NCI-H226 (cell line): ENCODE measurements at regions not wholly inside any gene's neighbourhood (a gene's known extent, or its start where the extent isn't known, plus 50 kb on each side); places are given as distances from the start of the nearest gene placed in this dataset.

ENCODE experiments used
- DNase-seq: peaks from one replicate; pipeline ENCODE4 v3.0.0-alpha.2; 2015

- no peak for DNase-seq
These were observed 440.1 kb downstream of the NUF2 start for GRCh38 chr1:163761898-163762297.

- DNase-seq: no peak
These were observed 444.6 kb downstream of the NUF2 start for GRCh38 chr1:163766257-163766918.

DNA sequence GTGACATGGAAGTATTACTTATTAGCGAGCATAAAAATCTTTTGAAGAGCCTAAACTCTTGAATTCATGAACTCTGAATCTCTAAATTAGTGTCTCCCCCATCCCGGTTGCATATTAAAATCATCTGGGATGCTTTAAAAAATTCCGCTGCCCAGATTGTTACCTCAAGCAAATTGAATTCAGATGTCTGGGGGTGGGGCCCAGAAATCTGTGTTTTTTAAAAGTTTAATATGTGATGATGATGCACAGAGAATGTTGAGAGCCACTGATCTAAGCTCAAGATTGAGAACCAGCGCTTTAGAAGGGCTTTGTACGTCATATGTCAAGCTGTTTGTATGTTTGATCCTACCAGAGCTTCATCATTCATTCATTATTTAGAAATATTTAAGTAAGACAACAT lies 446.8 kb downstream of the NUF2 start:
- DNase-seq: no peak

DNA sequence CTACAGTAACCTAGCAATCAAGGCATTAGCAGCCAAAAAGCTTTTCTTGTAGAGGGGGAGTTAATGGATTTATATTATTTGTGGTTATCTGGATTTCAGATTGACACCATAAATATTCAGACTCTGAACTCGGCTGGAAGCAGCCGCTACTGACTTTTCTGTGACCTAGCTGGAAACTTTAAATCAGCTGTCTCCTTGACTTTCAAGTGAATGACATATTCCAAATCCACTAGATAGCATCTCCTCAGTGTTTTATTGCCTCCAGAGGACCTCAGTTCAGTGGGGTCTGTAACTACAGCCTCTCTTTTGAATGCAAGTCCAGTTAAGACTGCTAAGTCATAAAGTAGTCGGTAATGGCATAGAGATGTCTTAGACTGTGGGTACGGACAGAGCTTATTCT lies 448.5 kb downstream of the NUF2 start:
- DNase-seq: no peak

GRCh38 chr1:163771637-163772036 lies 449.9 kb downstream of the NUF2 start:
- DNase-seq: no peak

GRCh38 chr1:163772246-163772645 lies 450.5 kb downstream of the NUF2 start:
- DNase-seq: no peak

- DNase-seq: no peak
These were observed 451.6 kb downstream of the NUF2 start for GRCh38 chr1:163773396-163773795.

GRCh38 chr1:163774401-163774945 lies 452.7 kb downstream of the NUF2 start:
- no peak for DNase-seq

GRCh38 chr1:163774978-163775620 lies 453.3 kb downstream of the NUF2 start:
- DNase-seq: no peak

- no peak for DNase-seq
These were observed 455.5 kb downstream of the NUF2 start for GRCh38 chr1:163777205-163777604.

DNA sequence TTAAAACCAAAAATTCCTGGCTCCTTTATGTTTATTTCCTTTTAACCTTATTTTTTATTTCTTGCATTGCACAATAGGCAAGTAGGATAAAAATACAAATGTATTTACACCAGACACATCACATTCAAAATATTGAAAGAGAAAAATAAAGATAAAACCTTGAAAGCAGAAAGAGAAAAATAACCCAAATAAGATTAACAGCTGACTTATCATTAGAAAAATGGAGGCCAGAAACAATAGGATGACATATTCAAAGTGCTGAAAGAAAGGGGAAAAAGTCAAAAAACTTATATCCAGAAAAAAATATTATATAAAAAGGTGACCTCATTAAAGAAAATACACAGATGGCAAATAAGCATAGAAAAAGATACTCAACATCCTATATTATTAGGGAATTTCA lies 459.4 kb downstream of the NUF2 start:
- no peak for DNase-seq

- DNase-seq: no peak
These were observed 464.2 kb downstream of the NUF2 start for GRCh38 chr1:163785868-163786405.

DNA sequence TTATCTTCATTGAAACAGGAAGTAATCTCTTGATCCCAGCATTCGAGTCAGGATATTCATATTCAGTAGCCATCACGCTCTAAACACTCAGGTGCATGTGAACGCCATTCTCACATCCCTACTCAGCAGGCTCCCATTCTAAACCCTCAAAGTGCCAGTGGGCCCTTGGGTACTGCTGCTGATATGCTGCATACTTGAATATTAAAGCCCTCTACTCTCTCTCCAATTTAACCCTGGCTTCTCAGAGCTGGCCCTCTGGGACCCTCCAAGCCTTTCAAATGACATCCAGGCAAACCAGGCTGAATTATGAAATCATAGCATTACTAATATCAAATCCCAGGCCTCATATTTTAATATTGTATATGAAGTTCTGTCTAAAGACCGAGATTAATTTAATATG lies 468.2 kb downstream of the NUF2 start:
- DNase-seq: no peak

DNA sequence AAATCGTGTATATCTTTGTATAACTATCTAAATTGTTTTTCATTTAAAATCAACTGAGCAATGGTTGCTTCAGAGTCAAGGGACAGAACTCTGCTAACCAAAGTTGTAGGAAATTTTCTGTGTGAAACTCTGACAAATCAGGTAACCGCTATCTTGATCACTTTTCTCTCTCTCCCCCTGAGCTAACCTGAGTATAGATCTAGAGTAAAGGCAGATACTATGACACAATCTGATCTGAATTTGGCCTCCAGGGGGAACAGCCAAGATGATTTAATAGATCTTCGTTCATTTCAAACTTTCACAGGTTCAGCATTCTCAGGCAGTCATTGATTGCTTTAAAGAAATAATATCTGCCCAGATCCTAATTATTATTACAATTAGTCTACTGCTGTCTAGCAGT lies 472.8 kb downstream of the NUF2 start:
- no peak for DNase-seq

DNA sequence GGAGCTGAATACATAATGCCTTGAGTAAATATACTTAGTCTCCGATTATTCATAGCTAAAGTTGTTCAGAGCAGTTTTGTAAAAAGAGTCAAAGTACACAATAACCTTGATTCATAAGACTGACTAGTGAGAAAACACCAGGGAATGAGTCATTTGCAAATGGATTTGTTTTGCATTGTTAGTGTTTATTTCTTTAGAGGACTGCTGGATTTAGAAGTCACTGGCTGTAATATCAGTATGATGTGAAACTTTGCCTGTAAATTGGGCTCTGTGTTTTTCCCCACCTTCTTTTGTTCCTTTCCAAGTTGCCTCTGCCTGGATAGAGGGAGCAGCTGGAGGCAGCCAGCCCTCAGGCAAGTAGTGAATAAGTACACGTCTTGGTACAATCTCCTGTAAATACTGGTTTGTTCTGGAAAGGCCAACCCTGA lies 474.7 kb downstream of the NUF2 start:
- no peak for DNase-seq

GRCh38 chr1:163797816-163798215 lies 476.1 kb downstream of the NUF2 start:
- no peak for DNase-seq

DNA sequence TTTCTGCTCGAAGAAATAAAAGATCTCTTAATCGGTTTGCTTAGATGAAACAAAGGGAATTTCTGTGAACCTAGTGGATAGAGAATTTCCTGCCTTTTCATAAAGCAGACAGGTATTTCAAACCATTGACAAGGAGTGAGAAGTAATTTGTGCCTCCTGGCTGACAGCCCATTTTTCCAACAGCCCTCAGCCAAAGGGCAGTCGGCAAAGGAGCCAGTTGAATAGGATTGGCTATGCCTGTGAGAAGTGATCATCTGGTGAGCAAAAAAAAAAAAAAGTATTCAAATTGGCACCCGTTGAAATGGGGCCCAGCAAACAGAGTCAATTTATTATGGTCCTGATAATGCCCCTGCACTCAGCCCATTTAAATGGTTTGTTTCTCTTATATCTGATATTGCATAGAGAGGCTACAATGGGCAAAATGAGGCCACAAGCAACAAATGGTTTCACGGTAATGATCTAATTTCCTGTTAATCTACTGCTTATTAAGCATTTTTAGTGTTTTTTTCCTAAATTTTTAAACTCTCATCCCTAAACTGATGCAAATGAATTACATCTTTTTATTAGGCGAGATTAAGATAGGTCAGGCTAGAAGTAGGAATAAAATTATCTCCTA lies 477.5 kb downstream of the NUF2 start:
- DNase-seq: no peak

- no peak for DNase-seq
These were observed 485.7 kb downstream of the NUF2 start for GRCh38 chr1:163807331-163808049.

- DNase-seq: no peak
These were observed 491.5 kb downstream of the NUF2 start for GRCh38 chr1:163813251-163813650.

DNA sequence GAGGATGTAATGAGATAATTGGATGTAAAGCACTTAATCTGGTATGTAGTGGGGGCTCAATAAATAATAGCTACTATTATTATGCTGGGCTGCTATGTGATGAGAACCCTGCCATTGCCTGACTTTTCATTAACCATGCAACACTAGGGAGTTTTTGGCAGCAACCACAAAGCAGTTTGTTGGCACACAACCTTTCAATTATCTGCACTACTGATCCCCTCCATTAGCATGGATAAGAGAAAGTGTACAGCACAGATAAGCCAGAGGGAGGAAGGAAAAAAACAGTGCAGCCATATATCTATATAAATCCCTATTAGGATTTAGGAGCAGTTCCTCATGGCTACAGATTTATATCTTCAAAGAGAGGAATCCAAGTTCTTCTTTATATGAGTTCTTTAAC lies 498.5 kb downstream of the NUF2 start:
- DNase-seq: no peak

- DNase-seq: no peak
These were observed 499.0 kb downstream of the NUF2 start for GRCh38 chr1:163820766-163821165.

- DNase-seq: no peak
These were observed 499.9 kb downstream of the NUF2 start for GRCh38 chr1:163821679-163822078.

GRCh38 chr1:163823017-163823416 lies 501.3 kb downstream of the NUF2 start:
- no peak for DNase-seq
